ENCODE measurements at regions not wholly inside any gene's neighbourhood (a gene's known extent, or its start where the extent isn't known, plus 50 kb on each side); places are given as distances from the start of the nearest gene placed in this dataset.

DNA sequence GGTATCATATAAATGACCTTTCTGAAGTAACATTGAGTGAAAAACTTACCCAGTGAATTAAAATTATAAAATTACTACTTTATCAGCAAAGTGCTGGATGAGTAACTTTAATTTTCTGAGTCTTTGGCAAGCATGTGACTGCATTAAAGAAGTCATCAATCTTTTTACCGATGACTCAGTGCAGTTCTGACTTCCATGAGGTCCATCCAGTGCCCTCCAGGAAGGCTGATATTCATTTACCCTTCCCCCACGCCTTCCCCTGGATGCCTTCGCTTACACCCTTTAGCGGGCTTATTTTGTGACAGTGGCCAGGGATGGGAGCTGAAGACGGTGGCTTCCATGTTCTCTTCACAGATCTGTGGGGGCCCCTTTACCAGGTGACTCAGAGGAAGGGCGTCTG lies 572.9 kb upstream of the PFKP start:
- 78% methylated on average over 6 of the region's 6 CpGs for WGBS
- H3K4me3 ChIP-seq (ENCODE audit: low read depth in 1 of 3, low read length in 3 of 3) = no peak overlapping the region
- no peaks in the 10 kb centered on the region for H3K27me3 ChIP-seq (ENCODE audit: control insufficient read depth in 4 of 4, insufficient read depth in 4 of 4, low read length in 3 of 4)
- H3K4me1 ChIP-seq (ENCODE audit: control insufficient read depth in 4 of 4, insufficient read depth in 4 of 4, low read length in 3 of 4) = no peaks in the 10 kb centered on the region
- no peak for TF ChIP-seq ZBTB33 (IDR thresholded peaks at IDR 0.05)
- no peak for TF ChIP-seq HNF4G (IDR thresholded peaks at IDR 0.05)
- TF ChIP-seq JUND (IDR thresholded peaks at IDR 0.05) = no peak
- TF ChIP-seq MAX (IDR thresholded peaks at IDR 0.05) = no peak
- TF ChIP-seq NR2F2 (IDR thresholded peaks at IDR 0.05) = no peak
- no peak for TF ChIP-seq RXRA (IDR thresholded peaks at IDR 0.05)
- TF ChIP-seq HNF4A (conservative IDR thresholded peaks at IDR 0.05) = no peak
- no peak for DNase-seq (ENCODE audit: low spot score)
- H3K27ac ChIP-seq (ENCODE audit: low read depth in 1 of 2, low read length in 2 of 2) = no peak overlapping the region
- no peak overlapping the region for H3K9ac ChIP-seq (ENCODE audit: low read depth in 1 of 2, low read length in 2 of 2)
- H3K9me3 ChIP-seq (ENCODE audit: control insufficient read depth in 4 of 4, low read length in 3 of 4) = no peaks in the 10 kb centered on the region
- no peaks in the 10 kb centered on the region for H3K36me3 ChIP-seq (ENCODE audit: control insufficient read depth in 4 of 4, insufficient read depth in 3 of 4, low read depth in 1 of 4, low read length in 3 of 4)

GRCh38 chr10:2488446-2489005 lies 578.8 kb upstream of the PFKP start:
- H3K9ac ChIP-seq (ENCODE audit: low read depth in 1 of 2, low read length in 2 of 2) = no peak overlapping the region
- 79% methylated on average over 10 of the region's 10 CpGs for WGBS
- H3K4me3 ChIP-seq (ENCODE audit: low read depth in 1 of 3, low read length in 3 of 3) = no peak overlapping the region
- H3K27ac ChIP-seq (ENCODE audit: low read depth in 1 of 2, low read length in 2 of 2) = no peak overlapping the region
- TF ChIP-seq FOXA2 (IDR thresholded peaks at IDR 0.05) (no peak), FOXA1 (IDR thresholded peaks at IDR 0.05) (no peak), GABPA (IDR thresholded peaks at IDR 0.05 in 1 of 2, conservative IDR thresholded peaks at IDR 0.05 in 1 of 2) (no peak), ZBTB33 (IDR thresholded peaks at IDR 0.05) (no peak), HNF4G (IDR thresholded peaks at IDR 0.05) (no peak), YY1 (IDR thresholded peaks at IDR 0.05) (no peak), SP1 (IDR thresholded peaks at IDR 0.05) (no peak), EGR1 (IDR thresholded peaks at IDR 0.05; ENCODE audit: low read depth in 2 of 2) (no peak), JUND (IDR thresholded peaks at IDR 0.05) (no peak), RXRA (IDR thresholded peaks at IDR 0.05) (no peak), NR2F2 (IDR thresholded peaks at IDR 0.05) (no peak), HNF4A (conservative IDR thresholded peaks at IDR 0.05) (no peak), MAX (IDR thresholded peaks at IDR 0.05) (no peak), TAF1 (conservative IDR thresholded peaks at IDR 0.05) (no peak), RAD21 (IDR thresholded peaks at IDR 0.05) (no peak)
- TF ChIP-seq, protein P1, sequence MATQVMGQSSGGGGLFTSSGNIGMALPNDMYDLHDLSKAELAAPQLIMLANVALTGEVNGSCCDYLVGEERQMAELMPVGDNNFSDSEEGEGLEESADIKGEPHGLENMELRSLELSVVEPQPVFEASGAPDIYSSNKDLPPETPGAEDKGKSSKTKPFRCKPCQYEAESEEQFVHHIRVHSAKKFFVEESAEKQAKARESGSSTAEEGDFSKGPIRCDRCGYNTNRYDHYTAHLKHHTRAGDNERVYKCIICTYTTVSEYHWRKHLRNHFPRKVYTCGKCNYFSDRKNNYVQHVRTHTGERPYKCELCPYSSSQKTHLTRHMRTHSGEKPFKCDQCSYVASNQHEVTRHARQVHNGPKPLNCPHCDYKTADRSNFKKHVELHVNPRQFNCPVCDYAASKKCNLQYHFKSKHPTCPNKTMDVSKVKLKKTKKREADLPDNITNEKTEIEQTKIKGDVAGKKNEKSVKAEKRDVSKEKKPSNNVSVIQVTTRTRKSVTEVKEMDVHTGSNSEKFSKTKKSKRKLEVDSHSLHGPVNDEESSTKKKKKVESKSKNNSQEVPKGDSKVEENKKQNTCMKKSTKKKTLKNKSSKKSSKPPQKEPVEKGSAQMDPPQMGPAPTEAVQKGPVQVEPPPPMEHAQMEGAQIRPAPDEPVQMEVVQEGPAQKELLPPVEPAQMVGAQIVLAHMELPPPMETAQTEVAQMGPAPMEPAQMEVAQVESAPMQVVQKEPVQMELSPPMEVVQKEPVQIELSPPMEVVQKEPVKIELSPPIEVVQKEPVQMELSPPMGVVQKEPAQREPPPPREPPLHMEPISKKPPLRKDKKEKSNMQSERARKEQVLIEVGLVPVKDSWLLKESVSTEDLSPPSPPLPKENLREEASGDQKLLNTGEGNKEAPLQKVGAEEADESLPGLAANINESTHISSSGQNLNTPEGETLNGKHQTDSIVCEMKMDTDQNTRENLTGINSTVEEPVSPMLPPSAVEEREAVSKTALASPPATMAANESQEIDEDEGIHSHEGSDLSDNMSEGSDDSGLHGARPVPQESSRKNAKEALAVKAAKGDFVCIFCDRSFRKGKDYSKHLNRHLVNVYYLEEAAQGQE (IDR thresholded peaks at IDR 0.05) = no peak
- TF ChIP-seq, protein P2, sequence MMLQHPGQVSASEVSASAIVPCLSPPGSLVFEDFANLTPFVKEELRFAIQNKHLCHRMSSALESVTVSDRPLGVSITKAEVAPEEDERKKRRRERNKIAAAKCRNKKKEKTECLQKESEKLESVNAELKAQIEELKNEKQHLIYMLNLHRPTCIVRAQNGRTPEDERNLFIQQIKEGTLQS (IDR thresholded peaks at IDR 0.05) = no peak
- TF ChIP-seq, protein P3, sequence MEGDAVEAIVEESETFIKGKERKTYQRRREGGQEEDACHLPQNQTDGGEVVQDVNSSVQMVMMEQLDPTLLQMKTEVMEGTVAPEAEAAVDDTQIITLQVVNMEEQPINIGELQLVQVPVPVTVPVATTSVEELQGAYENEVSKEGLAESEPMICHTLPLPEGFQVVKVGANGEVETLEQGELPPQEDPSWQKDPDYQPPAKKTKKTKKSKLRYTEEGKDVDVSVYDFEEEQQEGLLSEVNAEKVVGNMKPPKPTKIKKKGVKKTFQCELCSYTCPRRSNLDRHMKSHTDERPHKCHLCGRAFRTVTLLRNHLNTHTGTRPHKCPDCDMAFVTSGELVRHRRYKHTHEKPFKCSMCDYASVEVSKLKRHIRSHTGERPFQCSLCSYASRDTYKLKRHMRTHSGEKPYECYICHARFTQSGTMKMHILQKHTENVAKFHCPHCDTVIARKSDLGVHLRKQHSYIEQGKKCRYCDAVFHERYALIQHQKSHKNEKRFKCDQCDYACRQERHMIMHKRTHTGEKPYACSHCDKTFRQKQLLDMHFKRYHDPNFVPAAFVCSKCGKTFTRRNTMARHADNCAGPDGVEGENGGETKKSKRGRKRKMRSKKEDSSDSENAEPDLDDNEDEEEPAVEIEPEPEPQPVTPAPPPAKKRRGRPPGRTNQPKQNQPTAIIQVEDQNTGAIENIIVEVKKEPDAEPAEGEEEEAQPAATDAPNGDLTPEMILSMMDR (IDR thresholded peaks at IDR 0.05; ENCODE audit: low read depth, low read length, missing input control) = no peak
- DNase-seq (ENCODE audit: low spot score) = no peak
- no peaks in the 10 kb centered on the region for H3K9me3 ChIP-seq (ENCODE audit: control insufficient read depth in 4 of 4, low read length in 3 of 4)
- no peaks in the 10 kb centered on the region for H3K4me1 ChIP-seq (ENCODE audit: control insufficient read depth in 4 of 4, insufficient read depth in 4 of 4, low read length in 3 of 4)
- no peaks in the 10 kb centered on the region for H3K36me3 ChIP-seq (ENCODE audit: control insufficient read depth in 4 of 4, insufficient read depth in 3 of 4, low read depth in 1 of 4, low read length in 3 of 4)
- H3K27me3 ChIP-seq (ENCODE audit: control insufficient read depth in 4 of 4, insufficient read depth in 4 of 4, low read length in 3 of 4) = no peaks in the 10 kb centered on the region
